H9 (cell line): ENCODE measurements at regions not wholly inside any gene's neighbourhood (a gene's known extent, or its start where the extent isn't known, plus 50 kb on each side); places are given as distances from the start of the nearest gene placed in this dataset.

Experiments used
- DNase-seq: peaks from one replicate; pipeline ENCODE4 v3.0.0-alpha.2; 2017
- H2AFZ ChIP-seq: one replicate; pipeline ENCODE4 v1.6.1; 2013; ENCODE audit warnings: mild to moderate bottlenecking, low read length, control low read depth, moderate library complexity
- H2AK5ac ChIP-seq: 2 replicates; pipeline ENCODE4 v1.6.1; 2013; ENCODE audit warnings: low read length, control low read depth, mixed read lengths; ENCODE audit not compliant: insufficient read length
- H2BK120ac ChIP-seq: one replicate; pipeline ENCODE4 v1.6.1; 2013; ENCODE audit warnings: low read depth, mild to moderate bottlenecking, low read length, control low read depth, inconsistent platforms; ENCODE audit not compliant: poor library complexity, severe bottlenecking
- H2BK12ac ChIP-seq: 2 replicates; pipeline ENCODE4 v1.6.1; 2013; ENCODE audit warnings: low read length, control low read depth, mixed read lengths, low read depth; ENCODE audit not compliant: insufficient read length
- H2BK15ac ChIP-seq: 2 replicates; pipeline ENCODE4 v1.6.1; 2013; ENCODE audit warnings: low read depth, low read length, control low read depth
- H2BK20ac ChIP-seq: one replicate; pipeline ENCODE4 v1.6.1; 2013; ENCODE audit warnings: low read depth, mild to moderate bottlenecking, low read length, control low read depth, inconsistent platforms; ENCODE audit not compliant: poor library complexity, severe bottlenecking
- H2BK5ac ChIP-seq: 2 replicates; pipeline ENCODE4 v1.6.1; 2013; ENCODE audit warnings: low read length, control low read depth, mixed read lengths; ENCODE audit not compliant: insufficient read length
- H3K14ac ChIP-seq: 2 replicates; pipeline ENCODE4 v1.6.1; 2013; ENCODE audit warnings: low read length, control low read depth; ENCODE audit not compliant: insufficient read depth
- H3K18ac ChIP-seq: 2 replicates; pipeline ENCODE4 v1.6.1; 2013; ENCODE audit warnings: low read depth, mild to moderate bottlenecking, mixed read lengths, low read length, control low read depth; ENCODE audit not compliant: insufficient read length
- H3K23ac ChIP-seq: 2 replicates; pipeline ENCODE4 v1.6.1; 2013; ENCODE audit warnings: low read length, control low read depth, mixed read lengths, low read depth; ENCODE audit not compliant: insufficient read length
- H3K23me2 ChIP-seq: 2 replicates; pipeline ENCODE4 v1.6.1; 2013; ENCODE audit warnings: low read depth, mild to moderate bottlenecking, mixed read lengths, low read length, control low read depth; ENCODE audit not compliant: insufficient read length, poor library complexity, severe bottlenecking
- H3K27ac ChIP-seq: 2 replicates; pipeline ENCODE4 v1.5.1; 2013; ENCODE audit warnings: low read length, control low read depth, mixed read lengths, low read depth; ENCODE audit not compliant: insufficient read length
- H3K27me3 ChIP-seq: 2 replicates; pipeline ENCODE4 v1.6.1; 2013; ENCODE audit warnings: low read length, control low read depth, inconsistent platforms; ENCODE audit not compliant: insufficient read depth
- H3K4ac ChIP-seq: 2 replicates; pipeline ENCODE4 v1.6.1; 2013; ENCODE audit warnings: low read depth, mild to moderate bottlenecking, control low read depth, inconsistent platforms, low read length, moderate library complexity
- H3K4me1 ChIP-seq: 2 replicates; pipeline ENCODE4 v1.6.1; 2013; ENCODE audit warnings: low read length, control low read depth, inconsistent platforms; ENCODE audit not compliant: insufficient read depth
- H3K4me2 ChIP-seq: 2 replicates; pipeline ENCODE4 v1.6.1; 2013; ENCODE audit warnings: low read length, control low read depth, mixed read lengths; ENCODE audit not compliant: insufficient read length, insufficient read depth
- H3K56ac ChIP-seq: 2 replicates; pipeline ENCODE4 v1.6.1; 2013; ENCODE audit warnings: low read depth, mild to moderate bottlenecking, mixed read lengths, low read length, control low read depth; ENCODE audit not compliant: insufficient read length
- H3K79me1 ChIP-seq: 2 replicates; pipeline ENCODE4 v1.6.1; 2013; ENCODE audit warnings: low read depth, mild to moderate bottlenecking, moderate library complexity, low read length, control low read depth, inconsistent platforms; ENCODE audit not compliant: insufficient read depth, poor library complexity, severe bottlenecking
- H3K79me2 ChIP-seq: 2 replicates; pipeline ENCODE4 v1.6.1; 2013; ENCODE audit warnings: low read length, control low read depth, inconsistent platforms; ENCODE audit not compliant: insufficient read depth
- H3K9ac ChIP-seq: 2 replicates; pipeline ENCODE4 v1.6.1; 2013; ENCODE audit warnings: low read length, control low read depth, mixed read lengths; ENCODE audit not compliant: insufficient read length; ENCODE audit errors: extremely low read depth
- H3K9me3 ChIP-seq: one replicate; pipeline ENCODE4 v1.6.1; 2013; ENCODE audit warnings: low read depth, low read length, inconsistent platforms; ENCODE audit not compliant: control insufficient read depth
- H3T11ph ChIP-seq: one replicate; pipeline ENCODE4 v1.6.1; 2013; ENCODE audit warnings: mild to moderate bottlenecking, low read length, control low read depth, inconsistent platforms
- H4K20me1 ChIP-seq: one replicate; pipeline ENCODE4 v1.6.1; 2013; ENCODE audit not compliant: control insufficient read depth, insufficient read length, insufficient read depth
- H4K5ac ChIP-seq: 2 replicates; pipeline ENCODE4 v1.6.1; 2013; ENCODE audit warnings: low read depth, mild to moderate bottlenecking, mixed read lengths, low read length, control low read depth; ENCODE audit not compliant: insufficient read length
- H4K8ac ChIP-seq: replicated peaks from 2 replicates; pipeline ENCODE4 v1.6.1; 2013; ENCODE audit warnings: low read length, control low read depth, mixed read lengths, low read depth; ENCODE audit not compliant: insufficient read length
- H4K91ac ChIP-seq: 2 replicates; pipeline ENCODE4 v1.6.1; 2013; ENCODE audit warnings: low read depth, mild to moderate bottlenecking, moderate library complexity, mixed read lengths, low read length, control low read depth; ENCODE audit not compliant: insufficient read length
- H3K27ac Mint-ChIP-seq, 3 experiments: 2 replicates in 2 of 3; 3 replicates in 1 of 3; pipeline ENCODE4 v1.8.0; 2020 to 2021; ENCODE audit warnings: mixed read lengths in 3 of 3, mild to moderate bottlenecking in 1 of 3, moderate library complexity in 1 of 3
- H3K27me3 Mint-ChIP-seq: 2 replicates; pipeline ENCODE4 v1.8.0; 2021; ENCODE audit warnings: low read depth, mild to moderate bottlenecking, moderate library complexity, mixed read lengths
- H3K36me3 Mint-ChIP-seq, 3 experiments: 2 replicates in 2 of 3; 3 replicates in 1 of 3; pipeline ENCODE4 v1.8.0; 2020 to 2021; ENCODE audit warnings: low read depth in 3 of 3, mixed read lengths in 3 of 3; ENCODE audit not compliant: insufficient read depth in 1 of 3
- H3K4me1 Mint-ChIP-seq, 2 experiments: 2 replicates each; pipeline ENCODE4 v1.8.0; 2020; ENCODE audit warnings: mixed read lengths in 2 of 2
- H3K4me3 Mint-ChIP-seq, 2 experiments: 2 replicates in 1 of 2; 3 replicates in 1 of 2; pipeline ENCODE4 v1.8.0; 2020 to 2021; ENCODE audit warnings: mild to moderate bottlenecking in 2 of 2, mixed read lengths in 2 of 2, moderate library complexity in 1 of 2
- H3K9me3 Mint-ChIP-seq, 2 experiments: 2 replicates in 1 of 2; 3 replicates in 1 of 2; pipeline ENCODE4 v1.8.0; 2020; ENCODE audit warnings: mild to moderate bottlenecking in 2 of 2, mixed read lengths in 2 of 2, moderate library complexity in 1 of 2
- TF ChIP-seq, protein P1 (sequence below): fragments of 200-600 bp; sonication (generic); conservative IDR thresholded peaks from 3 replicates; pipeline ENCODE4 v1.8.0; 2021; ENCODE audit warnings: antibody characterized with exemption, mild to moderate bottlenecking

- Histone ChIP-seq H3T11ph (no peak overlapping the region), H3K9me3 (no peaks in the 10 kb centered on the region), H4K5ac (no peak overlapping the region), H3K27me3 (no peaks in the 10 kb centered on the region), H3K14ac (no peak overlapping the region), H2AK5ac (no peak overlapping the region), H3K79me1 (no peaks in the 10 kb centered on the region), H3K79me2 (no peaks in the 10 kb centered on the region), H3K56ac (no peak overlapping the region), H2BK15ac (no peak overlapping the region), H3K23ac (no peak overlapping the region), H3K18ac (no peak overlapping the region), H3K4me2 (no peak overlapping the region), H3K27ac (no peak overlapping the region), H2BK5ac (no peak overlapping the region), H3K23me2 (no peaks in the 10 kb centered on the region), H4K20me1 (no peaks in the 10 kb centered on the region), H3K4ac (no peak overlapping the region), H2AFZ (no peak overlapping the region), H2BK20ac (no peak overlapping the region), H2BK120ac (no peak overlapping the region), H3K4me1 (no peaks in the 10 kb centered on the region), H3K9ac (no peak overlapping the region), H4K91ac (no peak overlapping the region), H4K8ac (no peak overlapping the region), H2BK12ac (no peak overlapping the region)
- Mint-ChIP-seq H3K27ac (no peak overlapping the region), H3K27me3 (no peaks in the 10 kb centered on the region), H3K36me3 (no peaks in the 10 kb centered on the region), H3K4me1 (peaks cover 0 to 3% of the 10 kb centered on the region in 2 experiments; a peak in 1 of 4 replicates), H3K4me3 (no peak overlapping the region), H3K9me3 (no peaks in the 10 kb centered on the region)
- DNase-seq: no peak
- TF ChIP-seq, protein P1, sequence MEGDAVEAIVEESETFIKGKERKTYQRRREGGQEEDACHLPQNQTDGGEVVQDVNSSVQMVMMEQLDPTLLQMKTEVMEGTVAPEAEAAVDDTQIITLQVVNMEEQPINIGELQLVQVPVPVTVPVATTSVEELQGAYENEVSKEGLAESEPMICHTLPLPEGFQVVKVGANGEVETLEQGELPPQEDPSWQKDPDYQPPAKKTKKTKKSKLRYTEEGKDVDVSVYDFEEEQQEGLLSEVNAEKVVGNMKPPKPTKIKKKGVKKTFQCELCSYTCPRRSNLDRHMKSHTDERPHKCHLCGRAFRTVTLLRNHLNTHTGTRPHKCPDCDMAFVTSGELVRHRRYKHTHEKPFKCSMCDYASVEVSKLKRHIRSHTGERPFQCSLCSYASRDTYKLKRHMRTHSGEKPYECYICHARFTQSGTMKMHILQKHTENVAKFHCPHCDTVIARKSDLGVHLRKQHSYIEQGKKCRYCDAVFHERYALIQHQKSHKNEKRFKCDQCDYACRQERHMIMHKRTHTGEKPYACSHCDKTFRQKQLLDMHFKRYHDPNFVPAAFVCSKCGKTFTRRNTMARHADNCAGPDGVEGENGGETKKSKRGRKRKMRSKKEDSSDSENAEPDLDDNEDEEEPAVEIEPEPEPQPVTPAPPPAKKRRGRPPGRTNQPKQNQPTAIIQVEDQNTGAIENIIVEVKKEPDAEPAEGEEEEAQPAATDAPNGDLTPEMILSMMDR: no peak
Measured at GRCh38 chr10:65497837-65498236, 1428.0 kb upstream of the LRRTM3 start.
